NCI-H187 (cell line): ENCODE measurements at regions not wholly inside any gene's neighbourhood (a gene's known extent, or its start where the extent isn't known, plus 50 kb on each side); places are given as distances from the start of the nearest gene placed in this dataset.
"Not testable (repeated sequence)": the region's sequence is repeated elsewhere in the genome, so short reads cannot be mapped to it uniquely, and the experiment has no call there.

ENCODE experiments used
- DNase-seq, 2 experiments: peaks; one replicate each; lab custom pipeline; 2025; lab: John Stamatoyannopoulos, UW

DNA sequence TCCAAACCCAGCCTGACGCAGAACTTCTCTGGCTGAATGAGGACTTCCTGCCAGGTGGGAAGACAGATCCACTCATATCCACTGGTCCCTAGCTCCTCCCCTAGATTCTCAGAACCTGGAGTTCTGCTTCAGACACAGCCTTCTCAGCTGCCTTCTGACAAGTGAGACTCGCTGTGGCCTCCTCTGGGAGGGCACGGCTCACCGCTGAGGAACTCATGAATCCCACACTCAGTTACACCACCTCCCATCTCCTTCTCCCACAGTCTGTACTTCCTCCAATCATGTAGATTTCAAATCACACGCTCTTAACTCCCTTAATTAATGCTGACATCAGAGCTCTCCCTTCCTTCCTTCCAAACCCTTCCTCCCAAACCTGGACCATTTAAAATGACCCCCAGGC is 86.4 kb upstream of the TMEM45B start:
- no peak for DNase-seq

- DNase-seq: no peak
These were observed 85.8 kb upstream of the TMEM45B start for GRCh38 chr11:129729823-129730222.

DNA sequence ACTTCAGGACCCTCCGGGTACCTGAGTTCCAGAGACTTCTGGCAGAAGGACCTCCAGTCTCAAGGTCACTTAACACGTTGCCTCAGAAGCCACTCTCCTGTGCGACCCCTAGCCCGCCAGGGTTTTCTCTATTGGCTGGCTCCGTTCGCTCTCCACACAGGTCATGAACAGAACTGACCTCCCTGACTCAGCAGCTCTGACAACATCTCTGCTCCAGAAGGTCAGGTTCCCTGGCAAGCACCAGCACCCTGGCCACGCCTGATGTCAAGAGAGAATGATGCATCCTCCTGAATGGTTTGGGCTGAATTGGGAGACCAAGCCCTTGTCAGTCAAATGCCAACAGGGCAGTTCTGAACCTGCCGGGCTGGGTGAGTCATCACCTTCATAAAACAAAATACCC is 84.3 kb upstream of the TMEM45B start:
- no peak for DNase-seq

DNA sequence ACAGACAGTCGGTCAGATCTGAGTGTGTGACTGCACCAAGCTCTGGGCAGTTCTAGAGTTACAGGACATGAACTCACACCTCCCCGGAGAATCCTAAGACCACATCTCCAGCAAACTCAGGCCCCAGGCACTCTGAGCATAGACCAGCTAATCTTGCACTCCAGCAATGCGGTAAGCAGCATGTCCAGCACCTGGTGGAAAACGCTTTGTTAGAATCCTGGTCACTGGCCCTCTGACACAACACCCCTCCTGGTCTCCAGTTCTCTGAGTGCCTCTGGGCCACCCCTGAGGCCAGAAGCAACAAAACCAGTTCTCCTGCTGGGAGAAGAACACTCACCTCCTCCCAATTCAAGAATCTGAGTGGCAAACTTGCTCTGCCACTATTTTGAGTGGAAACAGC is 82.7 kb upstream of the TMEM45B start:
- no peak for DNase-seq

DNA sequence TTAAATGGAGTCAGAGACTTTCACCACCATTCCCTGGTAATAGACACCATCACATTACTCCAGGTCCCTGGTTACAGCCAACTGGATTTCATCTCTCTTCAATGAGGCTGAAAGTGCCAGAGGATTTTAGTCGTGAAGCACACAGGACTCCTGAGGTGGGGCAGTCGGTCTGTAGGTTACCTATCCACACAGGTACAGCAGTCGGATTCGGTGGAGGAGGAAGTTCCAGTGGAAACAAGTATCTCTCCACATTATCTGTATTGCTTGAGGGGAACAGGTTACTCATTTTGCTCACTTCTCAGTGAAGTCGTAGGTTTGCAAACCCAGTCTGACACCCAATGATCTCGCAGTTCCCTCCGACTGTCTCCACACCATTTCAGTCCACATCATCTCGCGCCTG is 82.3 kb upstream of the TMEM45B start:
- DNase-seq: no peak

GRCh38 chr11:129733981-129734380 is 81.7 kb upstream of the TMEM45B start:
- no peak for DNase-seq

DNA sequence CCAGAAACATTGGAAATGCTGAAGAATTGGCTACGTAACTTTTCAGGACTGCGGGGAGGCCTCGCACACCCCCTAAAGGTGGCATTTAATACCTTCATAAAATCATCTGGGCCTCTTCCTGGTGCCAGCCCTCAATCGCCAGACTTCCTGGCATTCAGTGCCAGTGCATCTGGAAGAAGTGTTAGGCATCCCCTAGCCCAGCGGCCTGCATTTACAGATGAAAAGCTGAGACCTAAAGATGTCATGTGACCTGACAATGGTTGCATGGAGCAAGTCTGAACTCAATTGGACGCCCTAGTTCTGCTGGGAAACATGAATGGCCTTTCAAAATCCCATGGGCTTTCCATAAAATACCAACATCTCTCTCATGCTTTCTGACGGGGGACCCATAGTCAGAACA is 81.0 kb upstream of the TMEM45B start:
- DNase-seq: no peak

DNA sequence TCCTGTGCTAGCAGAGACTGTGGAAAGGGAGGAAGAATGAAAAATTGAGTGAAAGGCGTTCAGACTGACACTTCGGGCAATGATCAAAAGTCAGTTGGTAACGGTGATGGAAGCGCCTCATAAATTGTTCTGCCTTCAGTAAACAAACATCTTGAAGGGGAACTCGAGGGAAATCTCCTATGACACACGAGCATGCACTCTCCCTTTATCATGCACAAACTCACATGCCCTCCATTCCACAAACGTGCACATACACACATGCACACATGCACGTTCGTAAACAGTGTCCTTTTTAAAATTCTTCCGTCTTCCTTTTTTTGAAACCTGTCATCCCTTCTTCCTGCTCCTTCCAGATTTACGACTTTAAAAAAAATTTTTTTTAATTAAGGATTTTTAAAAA is 77.8 kb upstream of the TMEM45B start:
- DNase-seq: no peak

- no peak for DNase-seq
These were observed 77.4 kb upstream of the TMEM45B start for GRCh38 chr11:129738242-129738641.

GRCh38 chr11:129739339-129739738 is 76.3 kb upstream of the TMEM45B start:
- DNase-seq: no peak

GRCh38 chr11:129740125-129740719 is 75.4 kb upstream of the TMEM45B start:
- no peak for DNase-seq

- no peak for DNase-seq
These were observed 72.4 kb upstream of the TMEM45B start for GRCh38 chr11:129743112-129743815.

DNA sequence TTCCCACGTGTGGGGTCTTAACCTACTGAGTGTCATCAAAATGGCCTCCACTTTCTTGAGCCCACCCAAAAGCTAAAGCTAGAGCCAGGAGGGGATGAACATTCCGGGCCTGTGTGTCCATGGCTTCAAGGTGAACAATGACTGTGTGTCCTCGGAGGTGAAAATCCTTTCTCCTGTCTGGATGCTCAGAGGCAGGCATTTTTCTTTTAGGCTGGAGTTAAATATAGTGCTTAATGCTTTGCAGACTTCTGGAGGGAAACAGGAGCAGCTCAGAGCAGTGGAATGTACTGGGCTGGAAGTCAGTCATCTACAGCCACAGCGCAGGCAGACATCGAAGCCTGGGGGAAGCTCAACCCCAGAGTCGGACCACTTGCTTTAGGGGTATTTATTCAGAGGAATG is 68.6 kb upstream of the TMEM45B start:
- no peak for DNase-seq

- no peak for DNase-seq
These were observed 66.5 kb upstream of the TMEM45B start for GRCh38 chr11:129749141-129749540.

GRCh38 chr11:129750343-129751292 is 65.0 kb upstream of the TMEM45B start:
- DNase-seq: peak in 1 of 2 experiments; percentile 20

DNA sequence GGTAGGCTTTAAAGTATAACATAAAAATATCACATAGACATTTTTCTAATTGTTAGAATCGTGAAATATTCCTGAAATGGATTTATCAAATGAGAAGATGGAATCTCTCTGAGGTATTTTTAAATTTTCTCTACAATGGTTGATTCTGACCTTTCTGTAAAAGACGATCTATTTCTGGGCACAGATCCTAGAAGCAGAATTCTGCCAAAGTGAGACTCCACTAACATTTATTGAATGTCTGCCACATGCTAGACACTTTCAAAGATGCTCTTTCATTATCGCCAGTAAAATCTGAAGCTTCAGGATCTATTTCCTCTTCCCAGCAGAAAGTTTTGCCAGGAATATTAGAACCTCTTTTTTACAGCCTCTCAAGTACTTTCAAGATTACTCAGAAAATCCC is 64.1 kb upstream of the TMEM45B start:
- no peak for DNase-seq

- DNase-seq: not testable (repeated sequence)
These were observed 52.1 kb upstream of the TMEM45B start for GRCh38 chr11:129763569-129763968.

DNA sequence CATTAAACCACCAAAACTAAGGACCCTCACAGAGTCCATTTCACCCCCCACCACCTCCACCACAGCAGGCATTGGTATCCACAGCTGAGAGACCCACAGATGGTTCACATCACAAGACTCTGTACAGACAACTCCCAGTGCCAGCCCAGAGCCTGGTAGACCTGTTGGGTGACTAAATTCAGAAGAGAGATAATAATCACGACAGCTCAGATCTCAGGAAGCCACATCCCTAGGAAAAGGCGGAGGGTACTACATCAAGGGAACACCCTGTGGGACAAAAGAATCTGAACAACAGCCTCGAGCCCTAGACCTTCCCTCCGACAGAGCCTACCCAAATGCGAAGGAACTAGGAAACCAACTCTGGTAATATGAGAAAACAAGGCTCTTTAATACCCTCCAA is 51.4 kb upstream of the TMEM45B start:
- not testable (repeated sequence) for DNase-seq
